GM19395 (cell line): ENCODE measurements at regions not wholly inside any gene's neighbourhood (a gene's known extent, or its start where the extent isn't known, plus 50 kb on each side); places are given as distances from the start of the nearest gene placed in this dataset.
"Not testable (repeated sequence)": the region's sequence is repeated elsewhere in the genome, so short reads cannot be mapped to it uniquely, and the experiment has no call there.

Source experiments
- ATAC-seq: cut with Tn5 transposase; IDR thresholded peaks from one replicate; pipeline ENCODE4 v1.9.1; 2021; ENCODE audit warnings: mild to moderate bottlenecking, moderate library complexity; ENCODE audit not compliant: unreplicated experiment

- no peak for ATAC-seq
Observed at GRCh38 chr5:153939101-153939500, 99.6 kb downstream of the FAM114A2 start.

DNA sequence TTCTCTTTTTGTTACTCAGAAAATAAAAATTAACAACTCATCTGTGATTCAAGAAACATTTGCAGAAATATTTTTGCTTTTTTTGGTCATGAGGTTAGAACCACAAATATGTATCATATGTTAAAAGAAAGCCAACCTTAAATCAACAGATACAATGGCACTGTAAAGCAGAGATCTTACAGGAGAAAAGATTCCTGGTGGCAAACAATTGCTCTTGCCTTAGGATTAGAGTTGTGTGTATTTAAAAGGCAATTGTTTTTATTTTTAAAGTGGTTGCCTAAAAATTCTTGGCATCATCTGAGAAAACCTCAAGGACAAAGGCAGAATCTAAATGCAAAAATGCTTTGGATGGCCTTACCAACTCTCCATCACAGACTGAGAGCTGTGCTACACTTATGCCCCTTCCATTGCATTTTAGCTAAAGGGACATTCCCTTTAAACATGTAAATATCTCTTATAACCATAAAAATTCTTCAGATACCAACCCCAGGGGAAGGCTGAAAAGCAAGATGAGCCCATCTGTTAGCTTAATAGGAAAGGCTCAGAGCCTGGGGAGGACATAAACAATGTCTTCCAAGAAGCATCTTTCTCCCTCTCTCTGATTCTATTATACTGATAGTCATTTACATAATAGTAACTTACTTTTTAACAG, 100.4 kb downstream of the FAM114A2 start:
- no peak for ATAC-seq

- no peak for ATAC-seq
Observed at GRCh38 chr5:153937661-153938060, 101.0 kb downstream of the FAM114A2 start.

DNA sequence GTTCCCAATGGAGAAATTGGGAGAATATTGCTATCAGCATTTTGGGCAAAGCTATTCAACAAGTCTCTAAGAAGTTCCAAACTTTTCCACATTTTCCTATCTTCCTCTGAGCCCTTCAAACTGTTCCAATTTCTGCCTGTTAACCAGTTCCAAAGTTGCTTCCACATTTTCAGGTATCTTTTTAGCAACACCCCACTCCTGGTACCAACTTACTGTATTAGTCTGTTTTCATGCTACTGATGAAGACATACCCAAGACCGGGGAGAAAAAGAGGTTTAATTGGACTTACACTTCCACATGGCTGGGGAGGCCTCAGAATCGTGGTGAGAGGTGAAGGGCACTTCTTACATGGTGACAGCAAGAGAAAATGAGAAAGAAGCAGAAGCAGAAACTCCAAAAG, 103.6 kb downstream of the FAM114A2 start:
- ATAC-seq = not testable (repeated sequence)

GRCh38 chr5:153926201-153926600, 112.5 kb downstream of the FAM114A2 start:
- no peak for ATAC-seq

- ATAC-seq = no peak
Observed at GRCh38 chr5:153919161-153919560, 119.5 kb downstream of the FAM114A2 start.

- no peak for ATAC-seq
Observed at GRCh38 chr5:153907170-153907775, 131.4 kb downstream of the FAM114A2 start.

GRCh38 chr5:153905219-153905618, 133.5 kb downstream of the FAM114A2 start:
- no peak for ATAC-seq

DNA sequence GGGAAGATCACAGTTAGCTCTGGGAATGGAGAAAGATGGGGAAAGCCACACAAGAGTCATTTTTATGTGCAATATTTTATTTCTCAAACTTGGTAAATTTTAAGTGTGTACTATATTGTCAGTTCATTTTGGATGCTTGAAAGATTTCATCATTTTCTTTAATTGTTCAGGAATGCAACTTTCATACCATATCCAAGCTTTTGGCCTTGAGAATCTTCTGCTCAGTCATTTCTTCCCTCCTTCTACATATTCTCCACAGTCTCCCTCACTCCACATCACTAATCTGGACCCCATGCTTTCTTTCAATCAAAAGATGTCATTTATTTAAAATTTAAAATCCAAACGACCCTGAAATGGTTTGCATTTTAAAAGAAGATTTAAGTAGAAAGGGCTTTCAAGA, 135.4 kb downstream of the FAM114A2 start:
- no peak for ATAC-seq

DNA sequence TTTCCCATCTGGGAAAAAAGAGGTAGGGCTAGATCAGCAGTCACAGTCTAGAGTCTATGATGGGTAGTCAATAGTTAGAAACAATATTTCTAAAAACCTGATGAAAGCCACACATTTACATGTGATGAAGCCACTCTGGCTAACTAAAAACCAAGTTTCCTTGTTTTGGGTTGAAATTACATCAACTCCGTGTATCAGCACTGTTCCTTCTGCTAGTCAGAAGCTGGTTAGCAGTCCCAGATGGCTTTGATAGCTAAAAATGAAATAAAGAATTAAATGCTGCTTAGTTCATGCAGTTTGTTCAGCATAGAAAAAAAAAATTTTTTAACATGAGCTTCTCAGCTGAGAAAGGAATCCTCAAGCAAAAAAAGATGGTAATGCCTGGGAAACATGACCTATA, 136.7 kb downstream of the FAM114A2 start:
- ATAC-seq = no peak

DNA sequence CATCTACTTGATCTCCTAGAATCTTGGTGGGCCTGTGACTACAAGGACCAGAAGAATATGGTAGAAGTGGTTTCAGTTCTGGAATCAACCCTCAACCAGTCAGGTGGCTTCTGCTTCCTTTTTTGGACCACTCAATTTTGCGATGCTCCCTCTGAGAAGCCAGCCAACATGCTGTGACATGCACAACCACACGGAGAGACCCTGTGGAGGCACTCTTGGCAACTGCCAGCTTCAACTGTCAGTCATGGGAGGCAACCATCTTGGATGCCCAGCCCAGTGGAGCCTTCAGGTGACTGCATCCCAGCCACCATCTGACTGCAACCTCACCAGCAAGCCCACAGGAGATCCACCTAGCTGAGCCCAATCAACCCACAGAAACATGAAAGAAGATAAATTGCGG, 137.3 kb downstream of the FAM114A2 start:
- ATAC-seq = no peak

- no peak for ATAC-seq
Observed at GRCh38 chr5:153900703-153901395, 137.9 kb downstream of the FAM114A2 start.

DNA sequence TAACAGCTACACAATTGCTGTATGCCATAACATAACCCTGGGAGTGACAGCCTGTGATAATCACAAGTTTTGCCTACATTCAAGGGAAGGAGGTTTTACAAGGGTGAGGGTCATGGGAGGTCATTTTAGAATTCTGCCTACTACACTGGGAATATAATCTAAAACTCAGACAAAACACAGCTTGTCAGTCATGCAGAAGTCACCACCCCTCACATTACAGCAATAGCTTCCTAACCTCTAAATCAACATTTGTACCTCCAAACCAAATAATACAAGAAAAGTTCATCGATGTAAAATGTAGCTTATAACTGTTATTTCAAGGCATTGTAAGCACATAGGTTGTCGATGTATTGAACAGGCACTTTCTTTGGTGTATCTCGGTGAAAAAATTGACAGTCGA, 139.0 kb downstream of the FAM114A2 start:
- no peak for ATAC-seq

- ATAC-seq = peak; percentile 99
Observed at GRCh38 chr5:153896701-153897100, 142.0 kb downstream of the FAM114A2 start.

DNA sequence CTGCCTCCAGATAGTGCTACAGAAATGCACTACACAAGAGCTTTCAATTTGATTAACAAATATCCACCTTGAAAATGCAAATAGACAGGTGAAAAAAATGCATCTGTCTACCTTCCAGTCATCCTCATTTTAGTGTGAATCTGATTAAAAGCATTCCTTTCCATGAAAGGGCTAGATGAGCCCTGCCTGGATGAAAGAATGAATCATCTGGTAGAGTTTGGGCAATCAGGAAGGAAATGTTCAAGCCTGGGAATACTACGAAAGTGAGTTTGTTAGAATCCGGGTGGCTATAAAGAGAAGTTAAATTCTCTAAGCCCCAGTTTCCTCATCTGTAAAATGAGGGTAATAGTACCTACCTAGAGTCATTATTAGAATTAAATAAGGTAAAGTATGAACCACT, 142.6 kb downstream of the FAM114A2 start:
- ATAC-seq = no peak

GRCh38 chr5:153895266-153895665, 143.4 kb downstream of the FAM114A2 start:
- no peak for ATAC-seq

- no peak for ATAC-seq
Observed at GRCh38 chr5:153893817-153894216, 144.9 kb downstream of the FAM114A2 start.

DNA sequence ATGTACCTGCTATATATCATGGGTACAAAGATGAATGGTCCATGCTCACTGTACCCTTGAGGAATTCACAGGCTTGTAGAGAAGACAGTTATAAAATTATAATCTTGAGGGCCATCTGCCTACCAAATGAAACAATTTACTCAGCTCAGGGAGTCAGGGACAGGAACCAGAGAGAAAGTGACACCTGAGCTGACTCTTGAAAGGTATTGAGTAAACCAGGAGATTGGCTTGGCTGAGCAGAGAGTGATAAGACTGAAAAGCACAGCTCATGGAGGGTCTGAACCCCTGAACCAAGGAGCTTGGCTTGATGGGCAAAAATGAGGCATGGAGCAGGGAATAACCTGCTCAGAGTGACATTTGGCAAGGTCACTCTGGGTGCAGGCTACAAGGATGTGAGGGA, 147.3 kb downstream of the FAM114A2 start:
- ATAC-seq = no peak

- ATAC-seq = no peak
Observed at GRCh38 chr5:153888781-153889180, 149.9 kb downstream of the FAM114A2 start.

DNA sequence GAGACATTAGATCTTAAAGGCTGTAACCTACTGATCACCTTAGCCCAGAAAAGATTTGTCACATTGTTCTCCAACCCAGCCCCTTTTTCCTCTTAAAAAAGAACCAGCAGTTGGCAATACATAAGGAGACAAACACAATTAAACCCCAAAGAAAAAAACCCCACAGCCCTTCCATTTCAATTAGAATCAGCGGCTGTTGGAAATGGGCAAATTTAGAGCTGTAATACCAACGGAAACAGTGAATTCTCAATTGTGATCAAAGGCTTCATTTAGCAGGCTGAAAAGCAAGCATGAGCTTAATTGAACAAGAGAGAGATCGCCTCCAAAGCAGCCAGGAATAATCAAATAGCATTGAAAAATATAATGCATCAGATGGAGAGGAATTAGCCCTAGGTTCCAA, 153.6 kb downstream of the FAM114A2 start:
- no peak for ATAC-seq

DNA sequence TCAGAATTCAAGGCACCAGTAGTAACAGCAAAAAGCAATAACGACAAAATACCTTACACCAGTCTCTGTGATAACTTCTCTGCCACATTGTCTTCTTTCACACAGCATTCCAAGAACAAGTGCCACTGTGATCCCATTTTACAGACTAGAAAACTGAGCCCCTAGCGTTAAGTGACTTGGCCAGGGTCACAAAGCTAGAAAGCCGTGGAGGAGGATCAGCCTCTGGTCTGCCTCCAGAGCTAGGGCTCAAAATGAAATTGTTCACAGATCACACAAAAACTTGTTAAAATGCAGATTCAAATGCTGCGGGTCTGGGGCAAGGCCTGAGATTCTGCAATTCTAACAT, 154.1 kb downstream of the FAM114A2 start:
- ATAC-seq = no peak

DNA sequence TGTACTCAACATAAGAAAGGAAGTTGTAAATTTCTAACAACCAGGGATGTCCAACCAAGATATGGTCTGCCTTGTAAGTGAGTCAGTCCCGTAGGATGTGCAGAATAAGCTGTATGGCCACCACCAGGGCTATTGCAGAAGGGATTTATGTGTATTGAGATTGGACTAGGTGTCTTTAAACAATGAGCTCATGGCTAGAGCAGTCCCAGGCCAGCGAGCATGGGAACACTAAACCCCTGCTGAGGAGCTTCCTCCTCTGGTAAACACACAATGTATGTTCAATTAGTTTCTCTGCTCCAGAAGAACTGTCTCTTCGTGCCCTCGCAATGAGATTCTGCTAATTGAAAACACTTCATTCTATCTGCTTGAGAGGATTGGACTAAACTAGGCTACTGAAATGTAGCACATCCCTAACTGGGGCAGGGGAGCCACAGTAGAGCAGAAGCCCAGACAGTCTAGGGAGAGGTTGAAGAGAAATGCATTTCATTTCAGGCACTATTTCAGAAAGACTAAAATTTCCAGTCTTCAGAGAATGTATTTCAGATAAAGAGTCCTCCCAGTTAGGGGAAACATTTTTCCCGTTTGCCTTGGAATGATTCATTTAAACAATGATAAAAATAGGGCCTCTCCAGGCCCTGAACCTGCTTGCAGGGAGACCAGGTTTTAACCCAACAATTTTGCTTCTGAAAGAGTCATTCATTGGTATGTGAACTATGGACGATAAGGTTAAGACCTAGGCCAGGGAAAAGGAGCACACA, 154.7 kb downstream of the FAM114A2 start:
- no peak for ATAC-seq
